ENCODE measurements at regions not wholly inside any gene's neighbourhood (a gene's known extent, or its start where the extent isn't known, plus 50 kb on each side); places are given as distances from the start of the nearest gene placed in this dataset.

DNA sequence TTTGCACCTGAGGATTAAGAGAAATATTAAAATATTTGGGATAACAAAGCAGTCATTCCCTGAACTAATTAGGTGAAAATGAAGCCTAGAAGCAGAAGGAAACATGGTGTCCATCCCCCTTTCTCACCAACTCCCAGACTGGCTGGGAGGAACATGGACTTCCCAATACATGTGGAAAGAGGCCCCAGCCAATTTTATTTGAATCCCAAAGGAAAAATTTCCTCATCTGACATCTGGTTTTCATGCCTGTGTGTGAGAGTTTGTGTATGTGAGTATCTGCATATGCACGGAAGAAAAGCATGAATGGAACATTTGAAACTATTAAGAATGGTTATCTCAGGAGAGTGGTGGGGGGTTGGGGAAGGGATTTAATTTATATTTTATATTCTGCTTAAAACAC is 84.3 kb downstream of the COPS8 start:
- DNase-seq (ENCODE audit: low read depth in 2 of 2), result no peak

DNA sequence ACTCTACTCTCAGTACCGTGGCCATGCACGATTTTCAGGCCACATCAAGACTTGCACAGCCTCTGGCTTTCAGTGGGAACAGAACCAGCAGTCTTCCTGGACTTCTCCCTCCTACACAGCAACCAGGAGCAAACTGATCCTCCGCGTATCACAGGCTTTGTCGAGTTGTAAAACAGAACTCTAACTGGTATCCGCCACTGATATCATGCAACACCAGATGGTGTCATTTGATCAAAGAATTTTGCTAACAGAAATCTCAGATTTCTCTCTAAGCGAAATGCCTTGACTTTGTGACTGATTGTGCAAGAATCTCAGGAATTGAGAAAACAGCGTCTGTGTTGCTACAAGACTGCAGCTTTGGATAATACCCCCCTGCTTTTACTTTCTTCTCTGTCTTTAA is 85.7 kb downstream of the COPS8 start:
- DNase-seq (ENCODE audit: low read depth in 2 of 2), result no peak

DNA sequence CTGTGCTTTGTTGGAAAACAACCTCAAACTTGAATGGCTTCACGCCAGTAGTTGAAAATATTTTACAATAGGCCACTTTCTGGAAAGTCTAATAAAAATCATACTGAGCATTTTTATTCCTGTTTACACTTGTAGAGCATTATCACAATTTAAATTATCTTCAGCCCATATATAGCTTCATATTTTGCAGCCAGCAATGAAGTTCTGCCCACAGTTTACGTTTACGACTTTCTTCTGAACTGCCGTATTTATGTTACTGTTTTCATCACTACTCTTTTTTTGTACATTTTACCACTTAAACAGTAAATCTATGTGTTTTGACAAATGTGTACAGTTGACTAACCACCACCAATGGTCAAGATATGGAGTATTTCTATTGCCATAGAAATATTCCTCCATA is 86.2 kb downstream of the COPS8 start:
- no peak for DNase-seq (ENCODE audit: low read depth in 2 of 2)

- no peak for DNase-seq (ENCODE audit: low read depth in 2 of 2)
Measured at GRCh38 chr2:237177052-237177451, 91.4 kb downstream of the COPS8 start.

DNA sequence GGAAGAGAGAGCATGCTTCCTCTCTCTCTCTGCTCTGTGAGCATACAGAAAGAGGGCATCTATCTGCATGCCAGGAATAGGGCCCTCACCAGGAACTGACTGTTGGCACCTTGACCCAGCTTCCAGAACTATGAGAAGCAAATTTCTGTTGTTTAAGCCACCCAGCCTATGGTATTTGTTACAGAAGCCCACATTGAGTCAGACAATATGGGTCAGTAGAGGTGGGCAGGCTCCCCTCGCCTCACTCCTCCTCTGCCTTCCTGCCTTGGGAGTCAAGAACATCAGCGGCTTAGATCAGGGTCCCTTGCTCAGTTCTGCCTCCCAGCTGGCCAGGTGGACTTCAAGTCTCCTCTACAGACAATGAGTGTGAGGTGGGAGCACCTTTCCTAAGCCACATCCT is 92.3 kb downstream of the COPS8 start:
- DNase-seq (ENCODE audit: low read depth in 2 of 2), result no peak

DNA sequence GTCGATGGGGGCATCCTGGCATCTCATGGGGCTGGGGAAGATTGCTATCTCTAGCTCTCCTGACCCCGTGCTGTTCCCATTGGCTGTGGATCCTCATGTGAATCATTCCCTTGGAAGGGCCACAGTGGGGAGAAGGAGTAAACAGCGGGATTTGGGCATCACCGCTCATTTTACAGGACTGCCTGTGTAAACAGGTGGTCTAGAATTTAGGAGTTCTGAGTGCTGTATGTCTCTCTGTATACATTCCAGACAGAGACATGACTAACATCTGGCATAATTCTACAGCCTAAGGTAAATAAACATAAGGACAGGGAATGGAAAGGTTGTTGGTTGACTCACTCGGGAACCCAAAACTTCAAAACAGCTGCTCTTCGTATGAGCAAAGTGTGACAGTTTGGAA is 92.7 kb downstream of the COPS8 start:
- no peak for DNase-seq (ENCODE audit: low read depth in 2 of 2)

- no peak for DNase-seq (ENCODE audit: low read depth in 2 of 2)
Measured at GRCh38 chr2:237179161-237179560, 93.5 kb downstream of the COPS8 start.

DNA sequence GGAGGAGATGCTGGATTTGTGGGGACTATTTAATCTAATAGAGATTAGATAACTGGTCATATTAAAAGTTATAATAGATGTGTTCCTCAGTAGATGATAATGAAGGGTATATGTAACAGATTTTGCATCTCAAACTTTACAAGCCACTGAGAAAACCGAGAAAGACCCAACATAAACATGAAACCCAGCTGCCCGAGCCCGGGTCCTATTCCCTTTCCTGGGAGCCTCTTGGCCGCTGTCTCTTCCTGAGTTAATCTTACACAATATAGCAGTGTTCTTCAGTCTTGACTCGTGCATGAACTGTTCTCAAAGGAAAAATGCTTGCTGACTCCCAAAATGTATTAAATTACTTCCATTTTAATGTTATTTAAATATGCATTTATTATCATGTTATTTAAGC is 94.5 kb downstream of the COPS8 start:
- DNase-seq (ENCODE audit: low read depth in 2 of 2), result no peak

DNA sequence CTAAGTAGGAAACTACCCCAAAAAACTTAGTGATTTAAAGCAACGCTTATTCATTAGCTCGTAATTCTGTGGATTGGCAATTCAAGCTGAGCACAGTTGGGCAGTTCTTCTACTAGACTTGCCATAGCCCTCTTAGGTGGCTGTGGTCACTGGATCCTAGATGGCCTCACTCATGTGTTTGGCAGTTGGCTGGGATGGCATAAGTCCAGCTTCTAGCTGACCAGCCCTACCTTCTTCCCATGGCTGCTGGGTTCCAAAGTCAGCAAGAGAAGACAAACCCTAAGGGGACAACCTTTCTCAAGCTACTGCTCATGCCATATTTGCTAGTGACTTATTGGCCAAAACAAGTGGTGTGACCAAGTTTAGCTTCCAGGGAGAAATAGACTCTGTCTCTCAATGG is 95.3 kb downstream of the COPS8 start:
- DNase-seq (ENCODE audit: low read depth in 2 of 2), result no peak

DNA sequence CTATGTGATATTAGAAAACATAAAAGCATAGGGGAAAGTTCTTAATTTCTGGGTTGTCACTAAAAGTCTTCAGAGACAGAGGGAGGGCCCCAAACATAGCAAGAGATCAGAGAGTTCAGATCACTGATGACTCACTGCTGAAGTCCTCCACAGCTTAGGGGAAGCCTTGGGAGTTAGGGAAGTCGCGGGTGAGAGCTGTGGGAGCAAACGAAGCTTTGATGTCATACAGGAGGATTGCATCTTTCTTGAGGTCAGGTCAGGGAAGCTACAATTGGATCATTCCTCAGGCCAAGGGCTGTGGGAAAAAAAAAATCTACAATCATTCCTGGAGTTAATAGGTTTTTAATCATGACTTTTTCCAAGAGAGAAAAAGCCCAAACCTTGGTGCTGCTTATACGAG is 96.2 kb downstream of the COPS8 start:
- DNase-seq (ENCODE audit: low read depth in 2 of 2), result no peak

- no peak for DNase-seq (ENCODE audit: low read depth in 2 of 2)
Measured at GRCh38 chr2:237182422-237183123, 96.9 kb downstream of the COPS8 start.

DNA sequence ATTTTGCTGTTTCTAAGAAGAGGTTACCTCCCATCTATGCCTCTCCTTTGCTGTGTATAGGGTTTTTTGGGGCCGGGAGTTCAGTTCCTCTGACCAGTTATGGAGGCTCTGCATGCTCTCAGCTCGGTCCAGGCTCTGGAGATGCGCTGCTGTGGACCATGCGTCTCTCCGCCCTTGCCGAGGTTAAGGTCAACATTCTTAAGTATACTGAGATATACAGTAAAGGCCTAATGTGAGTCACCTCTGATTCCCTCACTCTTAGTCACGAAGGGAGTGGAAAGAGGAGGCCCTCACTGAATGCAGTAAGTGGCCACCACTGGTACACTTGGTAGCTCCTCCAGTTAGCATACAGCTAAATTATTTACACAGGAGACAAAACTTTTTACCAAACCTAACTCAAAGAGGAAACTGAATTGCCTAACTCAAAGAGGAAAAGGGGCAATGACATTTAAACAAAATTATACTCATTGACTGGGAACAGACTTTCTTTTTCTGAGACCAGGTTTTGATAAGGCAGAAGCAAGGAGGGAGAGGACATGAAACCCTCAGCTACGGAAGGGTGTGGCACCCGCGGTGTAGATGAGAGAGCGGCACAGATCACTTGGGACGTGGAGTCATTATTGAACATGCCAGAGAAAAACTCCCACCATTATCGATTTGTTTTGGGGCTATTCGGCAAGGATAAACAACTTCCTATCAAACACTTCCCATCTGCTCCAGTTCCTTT is 98.7 kb downstream of the COPS8 start:
- no peak for DNase-seq (ENCODE audit: low read depth in 2 of 2)

DNA sequence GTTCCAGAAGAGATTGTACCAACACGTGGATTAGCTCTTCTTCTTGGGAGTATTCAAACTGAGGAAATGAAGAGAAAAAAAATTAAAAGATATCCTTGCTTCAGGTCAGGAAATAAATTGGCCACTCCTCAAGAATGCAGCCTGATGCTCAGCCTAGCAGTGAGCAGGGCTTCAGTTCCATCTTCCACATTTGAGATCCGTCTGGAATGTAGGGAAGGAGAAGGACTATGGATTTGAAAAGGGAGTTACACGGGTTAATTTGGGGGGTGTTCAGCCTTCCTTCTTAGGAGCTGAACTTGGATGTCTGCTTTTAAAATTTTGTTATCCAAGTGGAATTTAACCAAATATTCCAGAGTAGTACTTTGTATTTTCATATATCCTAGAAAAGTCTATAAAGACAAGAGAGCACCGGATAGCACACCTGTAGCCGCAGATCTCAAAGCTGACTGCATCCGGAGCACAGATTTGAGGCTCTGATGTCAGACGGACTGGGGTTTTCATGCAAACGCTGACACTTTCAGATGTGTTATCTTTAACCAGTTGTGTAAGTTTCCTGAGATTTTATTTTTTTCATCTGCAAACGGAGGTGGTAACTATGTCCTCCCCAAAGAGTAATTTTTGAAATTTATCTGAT is 99.3 kb downstream of the COPS8 start:
- DNase-seq (ENCODE audit: low read depth in 2 of 2), result no peak

- DNase-seq (ENCODE audit: low read depth in 2 of 2), result no peak
Measured at GRCh38 chr2:237185553-237185925, 99.8 kb downstream of the COPS8 start.

DNA sequence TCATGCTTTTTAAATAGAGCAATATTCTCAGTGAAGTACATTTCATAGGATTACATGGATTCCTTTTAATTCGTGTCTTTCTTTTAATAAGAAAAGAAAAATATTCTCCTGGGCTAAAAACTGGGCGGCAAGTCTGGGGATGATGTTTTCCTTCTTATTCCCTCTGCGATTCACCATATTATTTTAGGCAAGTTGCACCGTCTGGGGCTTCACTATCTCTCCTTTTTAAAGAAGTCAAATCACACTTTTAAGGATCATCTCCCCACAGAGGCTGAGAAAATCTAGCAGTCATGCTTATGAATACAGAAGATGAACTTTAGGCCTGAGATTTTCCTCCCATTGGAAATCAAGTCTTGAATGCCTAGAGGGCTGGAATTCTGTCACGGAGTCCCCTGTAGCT is 104.1 kb downstream of the COPS8 start:
- DNase-seq (ENCODE audit: low read depth in 2 of 2), result no peak

DNA sequence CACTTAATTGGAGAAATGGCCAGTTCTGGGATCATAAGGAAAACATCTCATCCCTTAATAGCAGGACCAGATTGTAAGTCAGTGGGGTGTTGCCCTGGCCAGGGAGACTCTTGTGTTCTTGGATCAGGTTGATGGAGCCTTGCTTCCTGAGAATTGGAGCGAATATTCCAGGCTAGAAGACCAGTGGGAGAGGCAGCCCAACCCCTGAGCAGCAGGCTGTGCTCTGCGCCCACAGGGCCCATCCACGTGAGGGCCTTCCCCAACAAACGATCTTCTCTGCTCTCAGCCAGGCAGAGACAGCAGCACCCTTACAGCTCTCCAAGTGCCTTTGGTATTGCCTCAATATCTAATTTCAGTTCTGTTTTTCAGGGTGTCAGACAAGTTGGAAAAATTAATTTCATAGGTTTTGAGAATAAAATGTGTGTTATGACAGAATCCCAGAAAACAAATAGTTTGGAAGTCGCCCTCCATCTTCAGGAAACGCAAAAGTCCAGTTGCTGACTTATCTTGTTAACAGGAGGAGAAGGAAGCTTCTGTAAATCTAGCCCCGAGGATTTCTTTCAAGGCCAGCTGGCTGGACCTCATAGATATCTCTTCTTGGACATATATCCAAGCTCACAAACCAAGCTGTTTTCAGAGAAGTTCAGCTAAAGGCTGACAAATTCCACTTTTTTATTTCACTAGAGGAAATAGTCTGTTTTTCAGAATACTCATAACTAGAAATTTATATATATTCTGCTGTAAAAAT is 105.5 kb downstream of the COPS8 start:
- no peak for DNase-seq (ENCODE audit: low read depth in 2 of 2)

DNA sequence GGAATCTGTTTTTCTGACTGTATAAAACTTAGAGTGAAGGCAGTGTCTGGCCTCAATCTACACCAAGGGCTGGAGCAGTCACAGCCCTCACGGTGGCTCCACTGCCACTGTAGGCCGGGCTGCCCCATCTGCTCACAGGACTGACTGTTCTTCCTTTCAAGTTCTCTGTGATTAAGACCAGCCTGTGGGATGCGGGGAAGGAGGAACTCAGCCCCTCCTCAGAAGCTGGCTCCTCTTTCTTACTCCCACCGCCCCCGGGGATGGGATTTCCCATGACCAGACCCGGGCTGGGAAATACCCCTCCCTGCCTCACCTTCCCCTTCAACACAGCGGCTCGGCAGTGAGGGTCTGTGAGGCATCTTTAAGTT is 106.0 kb downstream of the COPS8 start:
- DNase-seq (ENCODE audit: low read depth in 2 of 2), result no peak

- DNase-seq (ENCODE audit: low read depth in 2 of 2), result no peak
Measured at GRCh38 chr2:237192881-237193280, 107.2 kb downstream of the COPS8 start.

- no peak for DNase-seq (ENCODE audit: low read depth in 2 of 2)
Measured at GRCh38 chr2:237193436-237193835, 107.7 kb downstream of the COPS8 start.

DNA sequence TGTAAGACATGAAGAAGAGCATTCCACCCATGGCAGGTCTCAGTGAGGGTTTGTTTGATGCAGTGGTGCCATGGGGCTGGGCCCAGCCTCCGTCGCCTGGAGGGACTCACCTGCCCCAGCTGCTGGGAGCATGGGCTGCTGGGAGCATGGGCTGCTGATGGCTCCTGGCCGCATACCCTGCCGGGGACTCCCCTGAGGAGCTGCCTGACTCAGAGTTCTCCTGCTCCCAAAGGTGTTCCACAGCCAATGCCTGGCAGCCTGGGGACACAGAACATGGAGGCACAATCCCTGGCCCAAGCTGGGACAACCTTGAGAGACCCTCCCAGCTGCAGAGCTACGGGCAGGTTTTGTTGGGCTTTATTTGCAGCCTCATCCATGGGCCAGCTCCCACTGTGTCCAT is 108.4 kb downstream of the COPS8 start:
- no peak for DNase-seq (ENCODE audit: low read depth in 2 of 2)

- no peak for DNase-seq (ENCODE audit: low read depth in 2 of 2)
Measured at GRCh38 chr2:237194906-237195305, 109.2 kb downstream of the COPS8 start.

DNA sequence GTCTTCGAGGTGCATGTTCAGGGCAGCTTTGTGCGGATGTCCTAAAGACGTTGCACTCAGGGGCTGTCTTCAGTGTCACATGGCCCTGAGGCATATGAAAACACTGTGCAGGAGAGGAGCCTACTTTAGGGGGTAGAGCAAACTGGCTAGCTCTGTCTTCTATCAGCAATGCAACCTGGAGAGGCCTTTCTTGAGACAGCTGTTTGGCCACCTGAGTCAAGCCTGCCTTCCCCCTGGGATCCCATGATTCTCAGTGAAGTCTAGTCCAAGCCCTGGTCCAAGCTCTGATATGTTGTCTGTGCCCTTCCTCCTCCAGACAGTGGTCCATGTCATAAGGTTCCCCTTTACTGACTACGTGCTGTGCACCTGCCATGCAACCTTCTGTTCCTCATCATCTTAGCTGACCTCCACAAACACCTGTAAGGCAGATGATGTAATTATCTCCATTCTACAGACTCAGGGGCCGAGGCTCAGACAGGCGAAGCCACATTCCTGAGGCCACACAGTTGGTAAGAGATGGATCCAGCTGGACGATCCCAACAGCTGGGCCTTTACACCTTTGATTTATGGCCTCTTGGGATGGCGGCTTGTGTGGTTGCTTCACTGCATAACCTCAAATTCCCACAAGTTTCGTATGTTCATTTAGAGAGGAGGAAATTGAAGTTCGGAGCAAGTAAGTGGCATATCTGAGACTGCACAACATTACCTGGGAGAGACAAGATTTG is 109.9 kb downstream of the COPS8 start:
- DNase-seq (ENCODE audit: low read depth in 2 of 2), result no peak
